Heart left ventricle (tissue), 16 donors: ENCODE measurements at regions not wholly inside any gene's neighbourhood (a gene's known extent, or its start where the extent isn't known, plus 50 kb on each side); places are given as distances from the start of the nearest gene placed in this dataset.

Source experiments
- ATAC-seq, 4 donors: fragments of 200-7000 bp; cut with Tn5 transposase; one replicate each; pipeline ENCODE4 v1.9.1; 2020 to 2022; ENCODE audit warnings: moderate library complexity in 4 of 4, mild to moderate bottlenecking in 3 of 4, moderate number of reproducible peaks in 1 of 4
- DNase-seq, 5 donors: peaks; one replicate each; pipeline ENCODE4 v3.0.0-alpha.2; 2020
- H3K27ac ChIP-seq, 12 donors: fragments of 200-600 bp; sonication (generic) in 4 of 12; one replicate each; pipeline versions ENCODE4 v1.5.0 to v1.8.0; 2016 to 2022; ENCODE audit warnings: mild to moderate bottlenecking in 2 of 12
- H3K27me3 ChIP-seq, 9 donors: fragments of 200-600 bp; sonication (generic) in 2 of 9; one replicate each; pipeline versions ENCODE4 v1.5.1 to v1.8.0; 2016 to 2022; ENCODE audit warnings: mild to moderate bottlenecking in 3 of 9
- H3K36me3 ChIP-seq, 9 donors: fragments of 200-600 bp; sonication (generic) in 2 of 9; one replicate each; pipeline versions ENCODE4 v1.5.0 to v1.8.0; 2018 to 2022; ENCODE audit warnings: mild to moderate bottlenecking in 2 of 9
- H3K4me1 ChIP-seq, 12 donors: fragments of 200-600 bp; sonication (generic) in 4 of 12; one replicate each; pipeline versions ENCODE4 v1.5.0 to v1.8.0; 2016 to 2022; ENCODE audit warnings: mild to moderate bottlenecking in 3 of 12
- H3K4me3 ChIP-seq, 12 donors: fragments of 200-600 bp; sonication (generic) in 4 of 12; one replicate each; pipeline versions ENCODE4 v1.5.0 to v1.8.0; 2017 to 2022; ENCODE audit warnings: mild to moderate bottlenecking in 9 of 12, moderate library complexity in 4 of 12
- H3K9me3 ChIP-seq, 12 donors: fragments of 200-600 bp; sonication (generic) in 4 of 12; one replicate each; pipeline versions ENCODE4 v1.5.0 to v1.8.0; 2016 to 2022; ENCODE audit warnings: mild to moderate bottlenecking in 1 of 12
- CTCF ChIP-seq, 12 donors: fragments of 200-600 bp; sonication (generic) in 4 of 12; IDR thresholded peaks; one replicate each; pipeline versions ENCODE4 v1.5.0 to v1.8.0; 2018 to 2022; ENCODE audit warnings: antibody characterized with exemption in 12 of 12, mild to moderate bottlenecking in 5 of 12
- POLR2A ChIP-seq, 2 donors: fragments of 450-650 bp; IDR thresholded peaks; one replicate each; pipeline ENCODE4 v1.6.1; 2017; ENCODE audit warnings: antibody characterized with exemption in 2 of 2, mild to moderate bottlenecking in 2 of 2, moderate library complexity in 2 of 2
- WGBS, 4 donors: extraction: QIAGEN DNeasy Blood & Tissue Kit in 2 of 4; methylation state at CpG; one replicate each; pipeline versions ENCODE4 v1.1.5 to v1.1.7; 2013 to 2018; 5-methylcytosine and 5-hydroxymethylcytosine counted together
- intact Hi-C, 10 donors: fragments of 100-400 bp; cut with DNase I; formaldehyde crosslinking; loops; one replicate each; pipeline versions ENCODE4 v1.11.1 to v1.14.2; 2022
- donor health status: ischemic (EF 13 %, LVEDD 7.1; RV severe dilation, severe dysfunction).
- donor health status: healthy with polysubstance abuse.
- donor health status: DM: no; HTN: yes; CAD: no.
- donor health status: DM: no; HTN: no; CAD: no.
- donor health status: ischemic (EF 25% LVEDD 6.9; RV normal size, moderate dysfunction).
- donor health status: ischemic (EF 25% LVEDD 5.7; RV mildly dilated, moderate dysfunction).
- donor health status: healthy.
- donor health status: DM: yes; HTN: yes; CAD: no.
- donor health status: ischemic (EF 35%, LVEDD 5.7; RV mildly dilated, moderate dysfunction).
- donor health status: nonischemic (EF 11% LVEDD 7.7; RV severe dilation, severe dysfunction).
- donor health status: DM: yes; HTN: yes; CAD: no.
- donor health status: PGD.
- donor health status: ischemic (EF 29% LVEDD 5.4; RV normal size, mild dysfunction).
- donor health status: nonischemic (EF 23%, LVEDD 6.1; RV moderate dilation, normal function).

DNA sequence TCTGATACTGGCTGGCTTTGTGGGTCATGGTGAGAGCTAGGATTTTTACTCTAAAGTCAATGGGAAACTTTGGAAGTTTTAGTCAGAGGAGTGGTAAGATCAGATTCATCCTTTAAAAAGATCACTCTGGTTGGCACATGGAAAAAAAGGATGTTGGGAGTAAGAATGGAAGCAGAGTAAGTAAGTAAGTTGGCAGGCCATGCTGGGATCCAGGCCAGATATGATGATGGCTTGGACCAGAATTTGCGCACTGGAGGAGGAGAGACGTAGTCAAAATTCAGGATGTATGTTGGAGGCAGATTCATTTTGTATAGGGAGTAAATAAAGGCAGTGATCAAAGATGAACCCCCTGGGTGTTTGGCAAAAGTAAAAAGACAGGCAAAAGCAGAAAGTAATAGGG is 283.3 kb upstream of the THSD7B start:
- Histone ChIP-seq H3K27ac (no peak overlapping the region), H3K27me3 (no peaks in the 10 kb centered on the region), H3K4me1 (no peaks in the 10 kb centered on the region), H3K4me3 (no peak overlapping the region), H3K9me3 (peaks cover 0 to 21% (median 6%) of the 10 kb centered on the region in 12 donors), H3K36me3 (no peaks in the 10 kb centered on the region)
- ATAC-seq (no peak), DNase-seq (no peak)
- WGBS, 4 donors: 82 to 89% (median 86%) methylated on average over 2 of the region's 2 CpGs
- TF ChIP-seq CTCF (IDR thresholded peaks at IDR 0.05): no peak
- no peak for TF ChIP-seq POLR2A (IDR thresholded peaks at IDR 0.05)
- intact Hi-C loops: no loop called here

GRCh38 chr2:136479696-136480095 is 285.6 kb upstream of the THSD7B start:
- DNase-seq: no peak
- Histone ChIP-seq H3K36me3 (no peaks in the 10 kb centered on the region), H3K27me3 (no peaks in the 10 kb centered on the region), H3K9me3 (peaks cover 0 to 25% (median 6%) of the 10 kb centered on the region in 12 donors), H3K4me3 (no peak overlapping the region), H3K27ac (no peak overlapping the region), H3K4me1 (no peaks in the 10 kb centered on the region)
- no peak for ATAC-seq
- intact Hi-C loops: no loop called here
- WGBS, 4 donors: 67 to 82% (median 73%) methylated on average over 2 of the region's 2 CpGs
- no peak for TF ChIP-seq CTCF (IDR thresholded peaks at IDR 0.05)
- no peak for TF ChIP-seq POLR2A (IDR thresholded peaks at IDR 0.05)

- WGBS, 4 donors: 47 to 75% (median 61%) methylated on average over 7 of the region's 7 CpGs
- TF ChIP-seq POLR2A (IDR thresholded peaks at IDR 0.05): no peak
- no peak for TF ChIP-seq CTCF (IDR thresholded peaks at IDR 0.05)
- no peaks in the 10 kb centered on the region for H3K36me3 ChIP-seq
- DNase-seq (no peak), ATAC-seq (no peak)
- intact Hi-C loops: no loop called here
- H3K9me3 ChIP-seq: peaks cover 0 to 4% (median 0%) of the 10 kb centered on the region in 12 donors
- peaks cover 0 to 5% (median 0%) of the 10 kb centered on the region in 9 donors for H3K27me3 ChIP-seq
- H3K4me3 ChIP-seq: no peak overlapping the region
- no peak overlapping the region for H3K27ac ChIP-seq
- H3K4me1 ChIP-seq: no peaks in the 10 kb centered on the region
These were observed 296.5 kb upstream of the THSD7B start for GRCh38 chr2:136468799-136469369.

DNA sequence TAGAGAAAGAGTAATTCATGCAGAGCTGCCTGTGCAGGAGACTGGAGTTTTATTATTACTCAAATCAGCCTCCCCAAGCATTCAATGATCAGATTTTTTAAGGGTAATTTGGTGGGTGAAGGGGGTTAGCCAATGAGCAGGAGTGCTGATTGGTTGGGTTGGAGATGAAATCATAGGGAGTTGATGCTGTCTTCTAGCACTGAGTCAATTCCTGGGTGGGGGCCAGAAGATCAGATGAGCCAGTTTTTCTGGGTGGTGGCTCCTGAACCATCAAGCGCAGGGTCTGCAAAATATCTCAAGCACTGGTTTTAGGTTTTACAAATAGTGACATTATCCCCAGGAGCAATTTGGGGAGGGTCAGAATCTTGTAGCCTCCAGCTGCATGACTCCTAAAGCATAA is 312.8 kb upstream of the THSD7B start:
- no peak overlapping the region for H3K4me3 ChIP-seq
- H3K27ac ChIP-seq: no peak overlapping the region
- intact Hi-C loops: no loop called here
- DNase-seq (no peak), ATAC-seq (no peak)
- no peaks in the 10 kb centered on the region for H3K36me3 ChIP-seq
- H3K9me3 ChIP-seq: no peaks in the 10 kb centered on the region
- H3K4me1 ChIP-seq: no peaks in the 10 kb centered on the region
- peaks cover 0 to 22% (median 0%) of the 10 kb centered on the region in 9 donors for H3K27me3 ChIP-seq
- WGBS, 4 donors: 54 to 83% (median 76%) methylated on average over 1 of the region's 1 CpG
- TF ChIP-seq POLR2A (IDR thresholded peaks at IDR 0.05): no peak
- no peak for TF ChIP-seq CTCF (IDR thresholded peaks at IDR 0.05)
